ENCODE measurements at regions not wholly inside any gene's neighbourhood (a gene's known extent, or its start where the extent isn't known, plus 50 kb on each side); places are given as distances from the start of the nearest gene placed in this dataset.

GRCh38 chr14:97655169-97655948 lies 858.2 kb downstream of the VRK1 start:
- TF ChIP-seq CTCF (IDR thresholded peaks at IDR 0.05) (no peak), ELF4 (CRISPR knock-in tag; IDR thresholded peaks at IDR 0.05; ENCODE audit: low read depth) (no peak), TEAD4 (CRISPR knock-in tag; IDR thresholded peaks at IDR 0.05) (no peak), NFYB (CRISPR knock-in tag; conservative IDR thresholded peaks at IDR 0.05; ENCODE audit: low read depth) (no peak)
- TF ChIP-seq, protein P1, sequence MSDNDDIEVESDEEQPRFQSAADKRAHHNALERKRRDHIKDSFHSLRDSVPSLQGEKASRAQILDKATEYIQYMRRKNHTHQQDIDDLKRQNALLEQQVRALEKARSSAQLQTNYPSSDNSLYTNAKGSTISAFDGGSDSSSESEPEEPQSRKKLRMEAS (CRISPR knock-in tag; IDR thresholded peaks at IDR 0.05): no peak

All from WTC11 (cell line).